Activated CD4-positive, alpha-beta memory T cell treated with anti-CD3 and anti-CD28 coated beads, Interleukin-2, amount 10 ng/mL, durations not matched to agents 7 days and 5 days (primary cell): ENCODE measurements at regions not wholly inside any gene's neighbourhood (a gene's known extent, or its start where the extent isn't known, plus 50 kb on each side); places are given as distances from the start of the nearest gene placed in this dataset.
"Not testable (repeated sequence)": the region's sequence is repeated elsewhere in the genome, so short reads cannot be mapped to it uniquely, and the experiment has no call there.

Source experiments
- CTCF ChIA-PET: fragments of 350-600 bp; sonication (Branson Sonifier 250); formaldehyde crosslinking; loops from one replicate; lab custom pipeline; 2021; ENCODE audit warnings: antibody characterized with exemption, inconsistent platforms; lab: Charles Lee
- POLR2A ChIA-PET: fragments of 350-600 bp; sonication (Branson Sonifier 250); formaldehyde crosslinking; loops from one replicate; lab custom pipeline; 2021; ENCODE audit warnings: antibody characterized with exemption; lab: Charles Lee
- DNase-seq: peaks from one replicate; pipeline ENCODE4 v3.0.0-alpha.2; 2020
- H3K27ac Mint-ChIP-seq: one replicate; pipeline ENCODE4 v1.8.0; 2021; ENCODE audit warnings: mild to moderate bottlenecking, mixed read lengths
- H3K27me3 Mint-ChIP-seq: one replicate; pipeline ENCODE4 v1.8.0; 2021; ENCODE audit warnings: mixed read lengths
- H3K36me3 Mint-ChIP-seq: one replicate; pipeline ENCODE4 v1.8.0; 2021; ENCODE audit warnings: low read depth, mixed read lengths
- H3K4me1 Mint-ChIP-seq: one replicate; pipeline ENCODE4 v1.8.0; 2021; ENCODE audit warnings: mixed read lengths
- H3K4me3 Mint-ChIP-seq: one replicate; pipeline ENCODE4 v1.8.0; 2021; ENCODE audit warnings: mild to moderate bottlenecking, mixed read lengths
- H3K9me3 Mint-ChIP-seq: one replicate; pipeline ENCODE4 v1.8.0; 2021; ENCODE audit warnings: mixed read lengths

- POLR2A ChIA-PET: no interaction called here
- CTCF ChIA-PET: no interaction called here
- Mint-ChIP-seq H3K4me3 (no peak overlapping the region), H3K36me3 (no peaks in the 10 kb centered on the region), H3K27ac (no peak overlapping the region), H3K4me1 (peaks cover 15% of the 10 kb centered on the region), H3K9me3 (no peaks in the 10 kb centered on the region), H3K27me3 (no peaks in the 10 kb centered on the region)
- DNase-seq: no peak
These were observed 499.0 kb upstream of the KLF6 start for GRCh38 chr10:4283846-4284610.

GRCh38 chr10:4282496-4282895 is 497.5 kb upstream of the KLF6 start:
- H3K4me1 Mint-ChIP-seq: peaks cover 15% of the 10 kb centered on the region
- H3K27me3 Mint-ChIP-seq: no peaks in the 10 kb centered on the region
- H3K27ac Mint-ChIP-seq: no peak overlapping the region
- no peak overlapping the region for H3K4me3 Mint-ChIP-seq
- CTCF ChIA-PET: no interaction called here
- DNase-seq: no peak
- POLR2A ChIA-PET: no interaction called here
- H3K36me3 Mint-ChIP-seq: no peaks in the 10 kb centered on the region
- no peaks in the 10 kb centered on the region for H3K9me3 Mint-ChIP-seq

- no peak overlapping the region for H3K27ac Mint-ChIP-seq
- H3K4me3 Mint-ChIP-seq: no peak overlapping the region
- DNase-seq: no peak
- ChIA-PET POLR2A (no interaction called here), CTCF (no interaction called here)
- H3K4me1 Mint-ChIP-seq: peaks cover 13% of the 10 kb centered on the region
- H3K36me3 Mint-ChIP-seq: no peaks in the 10 kb centered on the region
- H3K27me3 Mint-ChIP-seq: no peaks in the 10 kb centered on the region
- H3K9me3 Mint-ChIP-seq: no peaks in the 10 kb centered on the region
These were observed 496.3 kb upstream of the KLF6 start for GRCh38 chr10:4281190-4281825.

GRCh38 chr10:4280461-4281189 is 495.6 kb upstream of the KLF6 start:
- Mint-ChIP-seq H3K27ac (no peak overlapping the region), H3K4me3 (no peak overlapping the region), H3K36me3 (no peaks in the 10 kb centered on the region), H3K4me1 (peaks cover 8% of the 10 kb centered on the region), H3K27me3 (no peaks in the 10 kb centered on the region), H3K9me3 (no peaks in the 10 kb centered on the region)
- ChIA-PET CTCF (no interaction called here), POLR2A (no interaction called here)
- no peak for DNase-seq

GRCh38 chr10:4279655-4280054 is 494.6 kb upstream of the KLF6 start:
- H3K9me3 Mint-ChIP-seq: no peaks in the 10 kb centered on the region
- H3K27me3 Mint-ChIP-seq: no peaks in the 10 kb centered on the region
- ChIA-PET CTCF (no interaction called here), POLR2A (no interaction called here)
- H3K4me1 Mint-ChIP-seq: peaks cover 2% of the 10 kb centered on the region
- H3K27ac Mint-ChIP-seq: no peak overlapping the region
- no peak for DNase-seq
- H3K4me3 Mint-ChIP-seq: no peak overlapping the region
- H3K36me3 Mint-ChIP-seq: no peaks in the 10 kb centered on the region

GRCh38 chr10:4278186-4278585 is 493.2 kb upstream of the KLF6 start:
- no peaks in the 10 kb centered on the region for H3K9me3 Mint-ChIP-seq
- no peak overlapping the region for H3K4me3 Mint-ChIP-seq
- no peak for DNase-seq
- H3K36me3 Mint-ChIP-seq: no peaks in the 10 kb centered on the region
- CTCF ChIA-PET: no interaction called here
- POLR2A ChIA-PET: no interaction called here
- no peaks in the 10 kb centered on the region for H3K27me3 Mint-ChIP-seq
- H3K4me1 Mint-ChIP-seq: no peaks in the 10 kb centered on the region
- H3K27ac Mint-ChIP-seq: no peak overlapping the region

GRCh38 chr10:4276151-4276550 is 491.1 kb upstream of the KLF6 start:
- H3K36me3 Mint-ChIP-seq: no peaks in the 10 kb centered on the region
- H3K4me1 Mint-ChIP-seq: no peaks in the 10 kb centered on the region
- H3K27ac Mint-ChIP-seq: no peak overlapping the region
- no peaks in the 10 kb centered on the region for H3K27me3 Mint-ChIP-seq
- CTCF ChIA-PET: no interaction called here
- DNase-seq: no peak
- no peak overlapping the region for H3K4me3 Mint-ChIP-seq
- H3K9me3 Mint-ChIP-seq: no peaks in the 10 kb centered on the region
- POLR2A ChIA-PET: no interaction called here

GRCh38 chr10:4274671-4275070 is 489.7 kb upstream of the KLF6 start:
- H3K36me3 Mint-ChIP-seq, H3K27ac Mint-ChIP-seq, H3K4me3 Mint-ChIP-seq, CTCF ChIA-PET, H3K9me3 Mint-ChIP-seq, DNase-seq, H3K4me1 Mint-ChIP-seq, POLR2A ChIA-PET, H3K27me3 Mint-ChIP-seq: not testable (repeated sequence)

GRCh38 chr10:4271193-4271592 is 486.2 kb upstream of the KLF6 start:
- ChIA-PET CTCF (no interaction called here), POLR2A (no interaction called here)
- H3K4me1 Mint-ChIP-seq: peaks cover 7% of the 10 kb centered on the region
- H3K9me3 Mint-ChIP-seq: no peaks in the 10 kb centered on the region
- H3K27me3 Mint-ChIP-seq: peaks cover 3% of the 10 kb centered on the region
- H3K4me3 Mint-ChIP-seq: no peak overlapping the region
- no peaks in the 10 kb centered on the region for H3K36me3 Mint-ChIP-seq
- H3K27ac Mint-ChIP-seq: no peak overlapping the region
- no peak for DNase-seq

- CTCF ChIA-PET: no interaction called here
- no peaks in the 10 kb centered on the region for H3K9me3 Mint-ChIP-seq
- H3K4me1 Mint-ChIP-seq: peaks cover 7% of the 10 kb centered on the region
- H3K4me3 Mint-ChIP-seq: no peak overlapping the region
- peaks cover 3% of the 10 kb centered on the region for H3K27me3 Mint-ChIP-seq
- no peak for DNase-seq
- no peaks in the 10 kb centered on the region for H3K36me3 Mint-ChIP-seq
- POLR2A ChIA-PET: no interaction called here
- no peak overlapping the region for H3K27ac Mint-ChIP-seq
These were observed 485.1 kb upstream of the KLF6 start for GRCh38 chr10:4270116-4270515.

- H3K9me3 Mint-ChIP-seq, H3K4me3 Mint-ChIP-seq, H3K27ac Mint-ChIP-seq, H3K36me3 Mint-ChIP-seq, CTCF ChIA-PET, DNase-seq, H3K4me1 Mint-ChIP-seq, POLR2A ChIA-PET, H3K27me3 Mint-ChIP-seq: not testable (repeated sequence)
These were observed 483.5 kb upstream of the KLF6 start for GRCh38 chr10:4268490-4268889.

GRCh38 chr10:4267086-4267773 is 482.2 kb upstream of the KLF6 start:
- Mint-ChIP-seq H3K27me3 (peaks cover 3% of the 10 kb centered on the region), H3K4me3 (no peak overlapping the region), H3K36me3 (no peaks in the 10 kb centered on the region), H3K9me3 (no peaks in the 10 kb centered on the region), H3K27ac (no peak overlapping the region), H3K4me1 (peaks cover 7% of the 10 kb centered on the region)
- no peak for DNase-seq
- ChIA-PET POLR2A (interaction anchor here (0.7 kb wide), 1 partner anchor 236 kb away, joined by 3 read pairs; no protein-coding TSS in a partner anchor), CTCF (no interaction called here)

GRCh38 chr10:4266416-4267085 is 481.5 kb upstream of the KLF6 start:
- H3K9me3 Mint-ChIP-seq: no peaks in the 10 kb centered on the region
- POLR2A ChIA-PET: no interaction called here
- no peak overlapping the region for H3K27ac Mint-ChIP-seq
- H3K4me1 Mint-ChIP-seq: peaks cover 7% of the 10 kb centered on the region
- CTCF ChIA-PET: no interaction called here
- no peak overlapping the region for H3K4me3 Mint-ChIP-seq
- no peak for DNase-seq
- peaks cover 3% of the 10 kb centered on the region for H3K27me3 Mint-ChIP-seq
- H3K36me3 Mint-ChIP-seq: no peaks in the 10 kb centered on the region
